ENCODE measurements at regions not wholly inside any gene's neighbourhood (a gene's known extent, or its start where the extent isn't known, plus 50 kb on each side); places are given as distances from the start of the nearest gene placed in this dataset.

- no peak overlapping the region for H2AFZ ChIP-seq (ENCODE audit: low read depth, low read length)
- dilution Hi-C loops (cut with MboI; ENCODE audit: extremely low pct_ligation_motif_present, low sequenced_read_pairs): no loop called here
- H3K4me2 ChIP-seq (ENCODE audit: insufficient read depth, low read length): no peak overlapping the region
- no peak for DNase-seq (ENCODE audit: low read depth, low spot score)
- no peaks in the 10 kb centered on the region for H3K36me3 ChIP-seq (ENCODE audit: control insufficient read depth in 2 of 2, extremely low read depth in 1 of 2, insufficient read depth in 2 of 2, low read length in 2 of 2)
- BruUV-seq (replicated peaks): no TSS peak
- no peaks in the 10 kb centered on the region for H3K79me2 ChIP-seq (ENCODE audit: control insufficient read depth, insufficient read depth, low read length)
- intact Hi-C loops (cut with micrococcal nuclease): no loop called here
- H3K9me1 ChIP-seq (replicated peaks; ENCODE audit: control insufficient read depth, extremely low read depth, insufficient read depth, low read length): no peaks in the 10 kb centered on the region
- no peak overlapping the region for H3K27ac ChIP-seq (ENCODE audit: insufficient read depth, low read depth, low read length)
- no peaks in the 10 kb centered on the region for H4K20me1 ChIP-seq (replicated peaks; ENCODE audit: control insufficient read depth, extremely low read depth, insufficient read depth, low read length)
- TF ChIP-seq EZH2 (IDR thresholded peaks at IDR 0.05; ENCODE audit: borderline replicate concordance, low read depth, low read length, severe bottlenecking) (no peak), POLR2A (IDR thresholded peaks at IDR 0.05; ENCODE audit: low read depth, low read length) (no peak), POLR2AphosphoS5 (IDR thresholded peaks at IDR 0.05; ENCODE audit: insufficient read depth, low read depth, low read length) (no peak), GATA2 (IDR thresholded peaks at IDR 0.05; ENCODE audit: insufficient read depth, insufficient read length, low read depth, low read length) (no peak), FOS (IDR thresholded peaks at IDR 0.05; ENCODE audit: borderline replicate concordance, insufficient read depth, low read length) (no peak)
- TF ChIP-seq, protein P1, sequence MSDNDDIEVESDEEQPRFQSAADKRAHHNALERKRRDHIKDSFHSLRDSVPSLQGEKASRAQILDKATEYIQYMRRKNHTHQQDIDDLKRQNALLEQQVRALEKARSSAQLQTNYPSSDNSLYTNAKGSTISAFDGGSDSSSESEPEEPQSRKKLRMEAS (IDR thresholded peaks at IDR 0.05; ENCODE audit: insufficient read depth, insufficient read length): no peak
- CTCF ChIA-PET: no interaction called here
- no peaks in the 10 kb centered on the region for H3K27me3 ChIP-seq (ENCODE audit: control insufficient read depth in 2 of 2, insufficient read depth in 2 of 2, low read length in 2 of 2)
- no peak for FAIRE-seq
- no peak overlapping the region for H3K9ac ChIP-seq (replicated peaks; ENCODE audit: extremely low read depth, insufficient read depth, low read length)
- H3K9me3 ChIP-seq (replicated peaks; ENCODE audit: control insufficient read depth, insufficient read depth, low read length): no peaks in the 10 kb centered on the region
- no peak overlapping the region for H3K4me3 ChIP-seq (replicated peaks in 1 of 3; ENCODE audit: insufficient read depth in 1 of 3, low read depth in 1 of 3, low read length in 3 of 3)
- H3K4me1 ChIP-seq (ENCODE audit: control insufficient read depth, extremely low read depth, insufficient read depth, low read length): peaks cover 21% of the 10 kb centered on the region
- POLR2A ChIA-PET: no interaction called here
Observed at GRCh38 chr10:31149835-31150512, 118.3 kb upstream of the ZNF438 start.

GRCh38 chr10:31151301-31151700 is 119.6 kb upstream of the ZNF438 start:
- no peak overlapping the region for H3K9ac ChIP-seq (replicated peaks; ENCODE audit: extremely low read depth, insufficient read depth, low read length)
- H3K36me3 ChIP-seq (ENCODE audit: control insufficient read depth in 2 of 2, extremely low read depth in 1 of 2, insufficient read depth in 2 of 2, low read length in 2 of 2): no peaks in the 10 kb centered on the region
- intact Hi-C loops (cut with micrococcal nuclease) (no loop called here), dilution Hi-C loops (cut with MboI; ENCODE audit: extremely low pct_ligation_motif_present, low sequenced_read_pairs) (no loop called here)
- CTCF ChIA-PET: interaction anchor here (1.2 to 1.3 kb wide), 2 partner anchors 18 to 33 kb away, joined by 3 read pairs; no protein-coding TSS in a partner anchor
- H3K4me1 ChIP-seq (ENCODE audit: control insufficient read depth, extremely low read depth, insufficient read depth, low read length): peaks cover 19% of the 10 kb centered on the region
- DNase-seq (ENCODE audit: low read depth, low spot score) (no peak), FAIRE-seq (no peak)
- no peak overlapping the region for H3K27ac ChIP-seq (ENCODE audit: insufficient read depth, low read depth, low read length)
- no peaks in the 10 kb centered on the region for H4K20me1 ChIP-seq (replicated peaks; ENCODE audit: control insufficient read depth, extremely low read depth, insufficient read depth, low read length)
- POLR2A ChIA-PET: no interaction called here
- BruUV-seq (replicated peaks): no TSS peak
- no peaks in the 10 kb centered on the region for H3K9me1 ChIP-seq (replicated peaks; ENCODE audit: control insufficient read depth, extremely low read depth, insufficient read depth, low read length)
- H3K27me3 ChIP-seq (ENCODE audit: control insufficient read depth in 2 of 2, insufficient read depth in 2 of 2, low read length in 2 of 2): no peaks in the 10 kb centered on the region
- no peak overlapping the region for H3K4me3 ChIP-seq (replicated peaks in 1 of 3; ENCODE audit: insufficient read depth in 1 of 3, low read depth in 1 of 3, low read length in 3 of 3)
- no peak overlapping the region for H3K4me2 ChIP-seq (ENCODE audit: insufficient read depth, low read length)
- H3K9me3 ChIP-seq (replicated peaks; ENCODE audit: control insufficient read depth, insufficient read depth, low read length): no peaks in the 10 kb centered on the region
- H3K79me2 ChIP-seq (ENCODE audit: control insufficient read depth, insufficient read depth, low read length): no peaks in the 10 kb centered on the region
- TF ChIP-seq EZH2 (IDR thresholded peaks at IDR 0.05; ENCODE audit: borderline replicate concordance, low read depth, low read length, severe bottlenecking): no peak
- TF ChIP-seq, protein P1 (IDR thresholded peaks at IDR 0.05; ENCODE audit: insufficient read depth, insufficient read length): no peak
- TF ChIP-seq FOS (IDR thresholded peaks at IDR 0.05; ENCODE audit: borderline replicate concordance, insufficient read depth, low read length): no peak
- TF ChIP-seq GATA2 (IDR thresholded peaks at IDR 0.05; ENCODE audit: insufficient read depth, insufficient read length, low read depth, low read length): no peak
- no peak for TF ChIP-seq MYC (IDR thresholded peaks at IDR 0.05; ENCODE audit: low read depth, low read length)
- TF ChIP-seq JUN (IDR thresholded peaks at IDR 0.05; ENCODE audit: borderline replicate concordance, insufficient read depth, insufficient read length, low read depth): no peak
- no peak for TF ChIP-seq POLR2AphosphoS5 (IDR thresholded peaks at IDR 0.05; ENCODE audit: insufficient read depth, low read depth, low read length)
- no peak for TF ChIP-seq CTCF (IDR thresholded peaks at IDR 0.05; ENCODE audit: extremely low read depth in 1 of 2, insufficient read depth in 1 of 2, low read depth in 1 of 2, low read length in 2 of 2)
- no peak for TF ChIP-seq POLR2A (IDR thresholded peaks at IDR 0.05; ENCODE audit: low read depth, low read length)
- no peak overlapping the region for H2AFZ ChIP-seq (ENCODE audit: low read depth, low read length)
